Panc1 (cell line): ENCODE measurements at regions not wholly inside any gene's neighbourhood (a gene's known extent, or its start where the extent isn't known, plus 50 kb on each side); places are given as distances from the start of the nearest gene placed in this dataset.

ENCODE experiments used
- ATAC-seq: fragments of 200-7000 bp; cut with Tn5 transposase; 2 replicates; pipeline ENCODE4 v1.9.1; 2020; ENCODE audit warnings: mild to moderate bottlenecking, moderate library complexity
- BruUV-seq: library from RNA; stranded (reverse); fragments of 400-500 nt; replicated peaks from 2 replicates; lab custom pipeline; 2021; lab: Mats Ljungman, UMichigan
- CTCF ChIA-PET: fragments of 300-600 bp; sonication (Branson Sonifier 250); formaldehyde crosslinking; loops from one replicate; lab custom pipeline; 2022; ENCODE audit warnings: antibody characterized with exemption; lab: Charles Lee
- POLR2A ChIA-PET: fragments of 300-600 bp; sonication (Branson Sonifier 250); formaldehyde crosslinking; loops from one replicate; lab custom pipeline; 2022; ENCODE audit warnings: antibody characterized with exemption; lab: Charles Lee
- DNase-seq: peaks from one replicate; pipeline ENCODE4 v3.0.0-alpha.2; 2010; ENCODE audit warnings: low read depth, low spot score
- H3K27ac ChIP-seq: 2 replicates; pipeline ENCODE4 v1.5.1; 2011; ENCODE audit warnings: mild to moderate bottlenecking, low read length, inconsistent platforms
- H3K27me3 ChIP-seq: fragments of 200-500 bp; sonication (Bioruptor generic); 2 replicates; pipeline ENCODE4 v1.6.0; 2014; ENCODE audit warnings: low read length, inconsistent platforms; ENCODE audit not compliant: control insufficient read depth, insufficient read depth
- H3K36me3 ChIP-seq: fragments of 200-500 bp; sonication (Bioruptor generic); 2 replicates; pipeline ENCODE4 v1.5.1; 2014; ENCODE audit warnings: inconsistent platforms, mild to moderate bottlenecking, low read length, moderate library complexity; ENCODE audit not compliant: control insufficient read depth, insufficient read depth
- H3K4me1 ChIP-seq: 2 replicates; pipeline ENCODE4 v1.5.1; 2011; ENCODE audit warnings: inconsistent platforms, mild to moderate bottlenecking, low read length, moderate library complexity; ENCODE audit not compliant: control insufficient read depth, insufficient read depth
- H3K4me3 ChIP-seq, 2 experiments: 2 replicates each; pipeline ENCODE4 v1.5.1; 2011 to 2012; ENCODE audit warnings: low read depth in 2 of 2, low read length in 2 of 2, mild to moderate bottlenecking in 2 of 2, inconsistent platforms in 1 of 2, moderate library complexity in 1 of 2
- H3K9me3 ChIP-seq: fragments of 200-500 bp; sonication (Bioruptor generic); 2 replicates; pipeline ENCODE4 v1.5.1; 2014; ENCODE audit warnings: low read depth, mild to moderate bottlenecking, inconsistent platforms, low read length, moderate library complexity; ENCODE audit not compliant: control insufficient read depth, insufficient read depth
- CTCF ChIP-seq: fragments of 450-650 bp; IDR thresholded peaks from 2 replicates; pipeline ENCODE4 v1.5.1; 2017; ENCODE audit warnings: mild to moderate bottlenecking
- POLR2AphosphoS5 ChIP-seq: IDR thresholded peaks from 2 replicates; pipeline ENCODE4 v1.6.1; 2012; ENCODE audit warnings: mild to moderate bottlenecking, low read depth, low read length, moderate library complexity
- REST ChIP-seq, 2 experiments: IDR thresholded peaks; 2 replicates each; pipeline ENCODE4 v1.6.1; 2011 to 2012; ENCODE audit warnings: low read depth in 2 of 2, control low read depth in 1 of 2, low read length in 1 of 2, mild to moderate bottlenecking in 1 of 2, moderate library complexity in 1 of 2; ENCODE audit not compliant: insufficient read depth in 1 of 2
- SIN3A ChIP-seq: IDR thresholded peaks from 2 replicates; pipeline ENCODE4 v1.6.1; 2012; ENCODE audit warnings: low read depth, mild to moderate bottlenecking, low read length, moderate library complexity, borderline replicate concordance; ENCODE audit not compliant: insufficient read depth
- TCF7L2 ChIP-seq: IDR thresholded peaks from 2 replicates; pipeline ENCODE4 v1.6.1; 2011; ENCODE audit warnings: mild to moderate bottlenecking, low read depth, low read length, inconsistent platforms
- in situ Hi-C: cut with HindIII; loops from 2 replicates; pipeline ENCODE4 v1.10.0; 2016; ENCODE audit warnings: low sequenced_read_pairs, low pct_unique_long_range_greater_than_20kb
- intact Hi-C: fragments of 100-400 bp; cut with micrococcal nuclease; formaldehyde crosslinking; loops from one replicate; pipeline ENCODE4 v1.10.0; 2022; ENCODE audit not compliant: unreplicated experiment

GRCh38 chr14:55936691-55937090 is 181.5 kb upstream of the PELI2 start:
- intact Hi-C loops, result no loop called here

GRCh38 chr14:55938249-55938791 is 179.9 kb upstream of the PELI2 start:
- Histone ChIP-seq H3K36me3 (no peaks in the 10 kb centered on the region), H3K27ac (no peak overlapping the region), H3K9me3 (no peaks in the 10 kb centered on the region), H3K27me3 (no peaks in the 10 kb centered on the region), H3K4me3 (no peak overlapping the region), H3K4me1 (no peaks in the 10 kb centered on the region)
- CTCF ChIA-PET, result no interaction called here
- POLR2A ChIA-PET, result no interaction called here
- in situ Hi-C loops (no loop called here), intact Hi-C loops (no loop called here)
- DNase-seq (no peak), ATAC-seq (no peak)
- TF ChIP-seq TCF7L2 (no peak), SIN3A (no peak), POLR2AphosphoS5 (no peak), CTCF (no peak), REST (IDR thresholded peaks at IDR 0.05; ENCODE audit: insufficient read depth in 1 of 2, low read depth in 2 of 2, low read length in 1 of 2) (no peak)
- no TSS peak for BruUV-seq

More at GRCh38 chr14:55936691-55937090, 181.5 kb upstream of the PELI2 start:
- Histone ChIP-seq H3K4me1 (no peaks in the 10 kb centered on the region), H3K27ac (no peak overlapping the region), H3K9me3 (no peaks in the 10 kb centered on the region), H3K36me3 (no peaks in the 10 kb centered on the region), H3K4me3 (no peak overlapping the region), H3K27me3 (no peaks in the 10 kb centered on the region)
- ChIA-PET CTCF (no interaction called here), POLR2A (no interaction called here)
- in situ Hi-C loops, result no loop called here
- TF ChIP-seq POLR2AphosphoS5 (no peak), CTCF (no peak), TCF7L2 (no peak), REST (IDR thresholded peaks at IDR 0.05; ENCODE audit: insufficient read depth in 1 of 2, low read depth in 2 of 2, low read length in 1 of 2) (no peak)
- BruUV-seq, result no TSS peak
- ATAC-seq (no peak), DNase-seq (no peak)
